Peyer's patch (tissue), 4 donors: ENCODE measurements at regions not wholly inside any gene's neighbourhood (a gene's known extent, or its start where the extent isn't known, plus 50 kb on each side); places are given as distances from the start of the nearest gene placed in this dataset.

Experiments
- DNase-seq, 3 donors: peaks; one replicate each; pipeline ENCODE4 v3.0.0-alpha.2; 2017 to 2019
- H3K27ac ChIP-seq, 4 donors: fragments of 200-600 bp; sonication (generic); one replicate each; pipeline ENCODE4 v1.5.1; 2016 to 2019
- H3K27me3 ChIP-seq, 2 donors: fragments of 200-600 bp; sonication (generic); one replicate each; pipeline ENCODE4 v1.5.1; 2019
- H3K36me3 ChIP-seq, 3 donors: fragments of 200-600 bp; sonication (generic); one replicate each; pipeline ENCODE4 v1.5.1; 2016 to 2019
- H3K4me1 ChIP-seq, 4 donors: fragments of 200-600 bp; sonication (generic); one replicate each; pipeline ENCODE4 v1.5.1; 2016 to 2019
- H3K4me3 ChIP-seq, 4 donors: fragments of 200-600 bp; sonication (generic); 1 replicate in 3 of 4; 2 replicates in 1 of 4; pipeline ENCODE4 v1.5.1; 2016 to 2019; ENCODE audit warnings: mild to moderate bottlenecking in 1 of 4
- H3K9me3 ChIP-seq, 4 donors: fragments of 200-600 bp; sonication (generic); one replicate each; pipeline ENCODE4 v1.5.1; 2016 to 2019; ENCODE audit warnings: mild to moderate bottlenecking in 1 of 4
- POLR2A ChIP-seq, 2 donors: fragments of 450-650 bp; IDR thresholded peaks; one replicate each; pipeline ENCODE4 v1.5.1; 2017; ENCODE audit warnings: antibody characterized with exemption in 2 of 2, mild to moderate bottlenecking in 2 of 2, moderate library complexity in 2 of 2
- TF ChIP-seq, protein P1 (sequence below), 6 experiments: fragments of 450-650 bp in 4 of 6; fragments of 200-600 bp in 2 of 6; sonication (generic) in 1 of 6; IDR thresholded peaks; one replicate each; pipeline ENCODE4 v1.5.1; 2017 to 2019; ENCODE audit warnings: antibody characterized with exemption in 6 of 6, mild to moderate bottlenecking in 3 of 6, moderate library complexity in 1 of 6

GRCh38 chr13:73870970-73871935, 263.0 kb downstream of the KLF12 start:
- Histone ChIP-seq H3K27me3 (no peaks in the 10 kb centered on the region), H3K4me3 (no peak overlapping the region), H3K36me3 (no peaks in the 10 kb centered on the region), H3K27ac (no peak overlapping the region), H3K4me1 (peaks cover 0 to 5% (median 0%) of the 10 kb centered on the region in 4 donors), H3K9me3 (no peaks in the 10 kb centered on the region)
- TF ChIP-seq POLR2A (IDR thresholded peaks at IDR 0.05), result no peak
- TF ChIP-seq, protein P1, sequence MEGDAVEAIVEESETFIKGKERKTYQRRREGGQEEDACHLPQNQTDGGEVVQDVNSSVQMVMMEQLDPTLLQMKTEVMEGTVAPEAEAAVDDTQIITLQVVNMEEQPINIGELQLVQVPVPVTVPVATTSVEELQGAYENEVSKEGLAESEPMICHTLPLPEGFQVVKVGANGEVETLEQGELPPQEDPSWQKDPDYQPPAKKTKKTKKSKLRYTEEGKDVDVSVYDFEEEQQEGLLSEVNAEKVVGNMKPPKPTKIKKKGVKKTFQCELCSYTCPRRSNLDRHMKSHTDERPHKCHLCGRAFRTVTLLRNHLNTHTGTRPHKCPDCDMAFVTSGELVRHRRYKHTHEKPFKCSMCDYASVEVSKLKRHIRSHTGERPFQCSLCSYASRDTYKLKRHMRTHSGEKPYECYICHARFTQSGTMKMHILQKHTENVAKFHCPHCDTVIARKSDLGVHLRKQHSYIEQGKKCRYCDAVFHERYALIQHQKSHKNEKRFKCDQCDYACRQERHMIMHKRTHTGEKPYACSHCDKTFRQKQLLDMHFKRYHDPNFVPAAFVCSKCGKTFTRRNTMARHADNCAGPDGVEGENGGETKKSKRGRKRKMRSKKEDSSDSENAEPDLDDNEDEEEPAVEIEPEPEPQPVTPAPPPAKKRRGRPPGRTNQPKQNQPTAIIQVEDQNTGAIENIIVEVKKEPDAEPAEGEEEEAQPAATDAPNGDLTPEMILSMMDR (IDR thresholded peaks at IDR 0.05), result no peak
- DNase-seq, result no peak

- H3K27me3 ChIP-seq, result no peaks in the 10 kb centered on the region
- no peak overlapping the region for H3K27ac ChIP-seq
- H3K4me1 ChIP-seq, result peaks cover 0 to 5% (median 0%) of the 10 kb centered on the region in 4 donors
- no peak overlapping the region for H3K4me3 ChIP-seq
- DNase-seq, result no peak
- H3K9me3 ChIP-seq, result no peaks in the 10 kb centered on the region
- TF ChIP-seq POLR2A (IDR thresholded peaks at IDR 0.05), result no peak
- TF ChIP-seq, protein P1 (IDR thresholded peaks at IDR 0.05), result no peak
- H3K36me3 ChIP-seq, result no peaks in the 10 kb centered on the region
These were observed 264.0 kb downstream of the KLF12 start for GRCh38 chr13:73870036-73870741.

DNA sequence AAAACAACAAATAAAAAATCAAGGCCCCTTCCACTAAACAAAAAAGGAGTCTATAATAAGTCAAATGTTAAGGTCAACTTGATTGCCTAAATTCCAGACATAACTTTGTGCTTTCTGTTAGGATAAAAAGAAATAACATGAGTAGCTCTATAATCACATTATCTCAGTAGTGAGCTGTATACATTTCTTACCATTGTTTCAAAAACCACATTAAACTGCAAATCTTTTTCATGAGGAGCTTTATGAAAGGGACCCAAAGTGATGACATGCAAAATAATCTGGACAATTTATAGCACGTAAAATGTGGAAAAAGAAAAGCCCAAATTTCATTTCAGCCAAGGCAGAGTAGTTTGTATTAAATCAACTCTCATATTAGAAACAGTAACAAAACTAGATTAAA, 269.2 kb downstream of the KLF12 start:
- Histone ChIP-seq H3K27me3 (no peaks in the 10 kb centered on the region), H3K4me3 (no peak overlapping the region), H3K27ac (no peak overlapping the region), H3K36me3 (no peaks in the 10 kb centered on the region), H3K4me1 (no peaks in the 10 kb centered on the region), H3K9me3 (no peaks in the 10 kb centered on the region)
- TF ChIP-seq, protein P1 (IDR thresholded peaks at IDR 0.05), result no peak
- TF ChIP-seq POLR2A (IDR thresholded peaks at IDR 0.05), result no peak
- DNase-seq, result no peak

DNA sequence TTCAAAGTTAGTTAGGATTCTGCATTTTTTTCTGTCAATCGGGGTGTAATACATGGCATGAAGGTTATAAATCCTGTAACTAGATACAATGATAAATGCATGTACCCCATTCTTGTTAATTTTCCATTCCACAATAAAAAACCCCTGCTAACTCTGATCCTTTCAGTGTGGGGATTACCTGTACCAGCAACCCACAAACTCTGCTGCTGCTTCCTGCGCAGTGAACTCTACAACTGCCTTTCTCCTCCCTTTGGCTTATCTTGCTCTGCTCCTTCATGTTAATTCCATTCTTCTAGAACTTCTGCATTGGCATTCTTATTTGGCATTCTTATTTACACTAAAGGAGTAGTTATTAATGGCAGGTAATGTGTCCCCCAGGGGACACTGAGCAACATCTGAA, 273.1 kb downstream of the KLF12 start:
- Histone ChIP-seq H3K27me3 (no peaks in the 10 kb centered on the region), H3K9me3 (no peaks in the 10 kb centered on the region), H3K36me3 (no peaks in the 10 kb centered on the region), H3K4me1 (no peaks in the 10 kb centered on the region), H3K4me3 (no peak overlapping the region), H3K27ac (no peak overlapping the region)
- TF ChIP-seq POLR2A (IDR thresholded peaks at IDR 0.05), result no peak
- TF ChIP-seq, protein P1 (IDR thresholded peaks at IDR 0.05), result no peak
- DNase-seq, result no peak

- H3K36me3 ChIP-seq, result no peaks in the 10 kb centered on the region
- no peak overlapping the region for H3K4me3 ChIP-seq
- H3K27me3 ChIP-seq, result no peaks in the 10 kb centered on the region
- no peak for TF ChIP-seq POLR2A (IDR thresholded peaks at IDR 0.05)
- no peak for DNase-seq
- H3K4me1 ChIP-seq, result no peaks in the 10 kb centered on the region
- no peaks in the 10 kb centered on the region for H3K9me3 ChIP-seq
- H3K27ac ChIP-seq, result peak overlapping the region in 1 of 4 donors; percentile 8
These were observed 273.7 kb downstream of the KLF12 start for GRCh38 chr13:73860501-73860900.

- TF ChIP-seq, protein P1 (IDR thresholded peaks at IDR 0.05), result no peak
- no peak for TF ChIP-seq POLR2A (IDR thresholded peaks at IDR 0.05)
- no peak for DNase-seq
- Histone ChIP-seq H3K27ac (peak overlapping the region in 1 of 4 donors; percentile 8), H3K4me1 (no peaks in the 10 kb centered on the region), H3K36me3 (no peaks in the 10 kb centered on the region), H3K4me3 (no peak overlapping the region), H3K9me3 (no peaks in the 10 kb centered on the region), H3K27me3 (no peaks in the 10 kb centered on the region)
These were observed 274.4 kb downstream of the KLF12 start for GRCh38 chr13:73859841-73860240.
